ENCODE measurements at regions not wholly inside any gene's neighbourhood (a gene's known extent, or its start where the extent isn't known, plus 50 kb on each side); places are given as distances from the start of the nearest gene placed in this dataset.

GRCh38 chr3:95751509-95751908 lies 1062.9 kb upstream of the EPHA6 start:
- Histone ChIP-seq H3K27ac (no peak overlapping the region), H3K27me3 (no peaks in the 10 kb centered on the region), H3K4me3 (no peak overlapping the region), H3K4me1 (replicated peaks in 1 of 2) (no peaks in the 10 kb centered on the region), H3K36me3 (replicated peaks in 1 of 2) (no peaks in the 10 kb centered on the region), H3K9me3 (replicated peaks in 1 of 3) (no peaks in the 10 kb centered on the region)
- WGBS, 4 donors = 45 to 60% (median 53%) methylated on average over 3 of the region's 3 CpGs
- intact Hi-C loops (cut with DNase I) = no loop called here
- DNase-seq = no peak
- TF ChIP-seq, protein P1, sequence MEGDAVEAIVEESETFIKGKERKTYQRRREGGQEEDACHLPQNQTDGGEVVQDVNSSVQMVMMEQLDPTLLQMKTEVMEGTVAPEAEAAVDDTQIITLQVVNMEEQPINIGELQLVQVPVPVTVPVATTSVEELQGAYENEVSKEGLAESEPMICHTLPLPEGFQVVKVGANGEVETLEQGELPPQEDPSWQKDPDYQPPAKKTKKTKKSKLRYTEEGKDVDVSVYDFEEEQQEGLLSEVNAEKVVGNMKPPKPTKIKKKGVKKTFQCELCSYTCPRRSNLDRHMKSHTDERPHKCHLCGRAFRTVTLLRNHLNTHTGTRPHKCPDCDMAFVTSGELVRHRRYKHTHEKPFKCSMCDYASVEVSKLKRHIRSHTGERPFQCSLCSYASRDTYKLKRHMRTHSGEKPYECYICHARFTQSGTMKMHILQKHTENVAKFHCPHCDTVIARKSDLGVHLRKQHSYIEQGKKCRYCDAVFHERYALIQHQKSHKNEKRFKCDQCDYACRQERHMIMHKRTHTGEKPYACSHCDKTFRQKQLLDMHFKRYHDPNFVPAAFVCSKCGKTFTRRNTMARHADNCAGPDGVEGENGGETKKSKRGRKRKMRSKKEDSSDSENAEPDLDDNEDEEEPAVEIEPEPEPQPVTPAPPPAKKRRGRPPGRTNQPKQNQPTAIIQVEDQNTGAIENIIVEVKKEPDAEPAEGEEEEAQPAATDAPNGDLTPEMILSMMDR (IDR thresholded peaks at IDR 0.05) = no peak
- no peak for TF ChIP-seq POLR2A (IDR thresholded peaks at IDR 0.05)

GRCh38 chr3:95752199-95752598 lies 1062.2 kb upstream of the EPHA6 start:
- no peaks in the 10 kb centered on the region for H3K4me1 ChIP-seq (replicated peaks in 1 of 2)
- H3K36me3 ChIP-seq (replicated peaks in 1 of 2) = no peaks in the 10 kb centered on the region
- DNase-seq = no peak
- H3K27me3 ChIP-seq = no peaks in the 10 kb centered on the region
- H3K27ac ChIP-seq = no peak overlapping the region
- WGBS, 4 donors = 58 to 80% (median 70%) methylated on average over 2 of the region's 2 CpGs
- intact Hi-C loops (cut with DNase I) = no loop called here
- H3K4me3 ChIP-seq = no peak overlapping the region
- TF ChIP-seq POLR2A (IDR thresholded peaks at IDR 0.05) = no peak
- TF ChIP-seq, protein P1 (IDR thresholded peaks at IDR 0.05) = no peak
- no peaks in the 10 kb centered on the region for H3K9me3 ChIP-seq (replicated peaks in 1 of 3)

- 67 to 77% (median 70%) methylated on average over 3 to 4 of the region's 4 CpGs for WGBS, 4 donors
- Histone ChIP-seq H3K4me3 (no peak overlapping the region), H3K27ac (no peak overlapping the region), H3K4me1 (replicated peaks in 1 of 2) (no peaks in the 10 kb centered on the region), H3K36me3 (replicated peaks in 1 of 2) (no peaks in the 10 kb centered on the region), H3K27me3 (no peaks in the 10 kb centered on the region), H3K9me3 (replicated peaks in 1 of 3) (no peaks in the 10 kb centered on the region)
- no peak for DNase-seq
- TF ChIP-seq, protein P1 (IDR thresholded peaks at IDR 0.05) = no peak
- TF ChIP-seq POLR2A (IDR thresholded peaks at IDR 0.05) = no peak
- intact Hi-C loops (cut with DNase I) = no loop called here
Measured at GRCh38 chr3:95758707-95759106, 1055.7 kb upstream of the EPHA6 start.

- no peak for TF ChIP-seq POLR2A (IDR thresholded peaks at IDR 0.05)
- TF ChIP-seq, protein P1 (IDR thresholded peaks at IDR 0.05) = no peak
- Histone ChIP-seq H3K27ac (no peak overlapping the region), H3K36me3 (replicated peaks in 1 of 2) (no peaks in the 10 kb centered on the region), H3K9me3 (replicated peaks in 1 of 3) (no peaks in the 10 kb centered on the region), H3K4me1 (replicated peaks in 1 of 2) (no peaks in the 10 kb centered on the region), H3K27me3 (no peaks in the 10 kb centered on the region), H3K4me3 (no peak overlapping the region)
- intact Hi-C loops (cut with DNase I) = no loop called here
- 75 to 81% (median 80%) methylated on average over 6 of the region's 6 CpGs; no CpG with 5 or more reads in 1 of the 4 donors for WGBS, 4 donors
- no peak for DNase-seq
Measured at GRCh38 chr3:95759614-95760301, 1054.6 kb upstream of the EPHA6 start.
